SW480 (cell line): ENCODE measurements at regions not wholly inside any gene's neighbourhood (a gene's known extent, or its start where the extent isn't known, plus 50 kb on each side); places are given as distances from the start of the nearest gene placed in this dataset.
A peak's percentile ranks its signal among the peaks of the same experiment; 100 is the strongest.

Experiments used
- DNase-seq: peaks from one replicate; pipeline ENCODE4 v3.0.0-alpha.2; 2016; ENCODE audit warnings: low spot score

DNA sequence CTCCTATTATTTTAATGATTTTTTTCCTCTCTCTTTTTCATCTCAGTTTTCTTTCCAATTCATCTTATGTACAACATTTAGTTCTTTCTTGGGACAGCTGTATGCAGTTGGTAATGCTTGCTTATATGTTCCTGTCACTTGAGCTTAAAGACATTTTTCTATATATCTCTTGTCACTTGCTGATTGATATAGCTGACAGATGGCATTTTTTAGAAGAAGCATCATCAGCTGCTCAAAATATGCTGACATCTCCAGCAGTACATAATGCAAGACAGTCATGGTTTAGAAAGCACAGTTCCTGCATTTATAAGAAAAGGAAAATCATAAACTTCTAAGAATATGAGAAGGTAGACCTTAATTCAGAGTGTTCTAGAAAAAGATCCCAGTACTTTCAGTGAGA lies 56.5 kb downstream of the DCAF8L1 start:
- no peak for DNase-seq

DNA sequence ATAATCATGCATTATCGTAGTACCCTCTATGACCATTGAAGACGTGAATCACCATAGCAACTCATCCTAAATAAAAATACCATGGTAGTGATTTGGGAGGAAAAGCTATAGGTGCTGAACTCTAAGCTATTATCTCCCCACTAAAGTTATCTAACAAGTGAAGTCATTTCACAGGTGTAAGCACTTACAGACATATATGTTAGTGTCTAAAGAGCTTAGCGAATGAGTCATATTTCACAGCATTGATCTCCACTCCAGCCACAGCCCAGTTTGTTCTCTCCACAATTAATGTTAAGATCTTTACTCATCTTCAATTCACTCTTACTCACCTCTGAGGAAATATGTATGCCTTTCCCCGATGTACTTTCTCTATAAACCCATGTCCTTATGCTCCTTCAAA lies 57.0 kb downstream of the DCAF8L1 start:
- peak; percentile 0 for DNase-seq

DNA sequence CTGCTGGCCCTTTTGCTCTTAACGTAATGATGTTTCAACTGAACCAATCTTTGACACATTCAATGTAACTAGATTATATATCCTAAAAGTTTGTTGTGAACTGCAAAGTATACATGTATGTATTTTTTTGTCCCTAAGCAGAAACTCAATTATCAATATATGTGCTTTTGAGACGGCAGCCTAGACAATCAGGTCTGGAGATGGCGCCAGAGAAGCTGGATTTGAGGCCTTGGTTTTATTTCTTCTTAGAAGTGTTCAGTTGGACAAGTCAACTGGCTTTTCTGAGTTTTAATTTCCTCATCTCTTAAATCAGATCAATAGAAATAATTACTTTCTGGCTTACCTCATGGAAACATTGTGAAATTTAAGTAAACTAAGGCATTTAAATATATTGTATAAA lies 62.5 kb downstream of the DCAF8L1 start:
- DNase-seq: peak; percentile 0

DNA sequence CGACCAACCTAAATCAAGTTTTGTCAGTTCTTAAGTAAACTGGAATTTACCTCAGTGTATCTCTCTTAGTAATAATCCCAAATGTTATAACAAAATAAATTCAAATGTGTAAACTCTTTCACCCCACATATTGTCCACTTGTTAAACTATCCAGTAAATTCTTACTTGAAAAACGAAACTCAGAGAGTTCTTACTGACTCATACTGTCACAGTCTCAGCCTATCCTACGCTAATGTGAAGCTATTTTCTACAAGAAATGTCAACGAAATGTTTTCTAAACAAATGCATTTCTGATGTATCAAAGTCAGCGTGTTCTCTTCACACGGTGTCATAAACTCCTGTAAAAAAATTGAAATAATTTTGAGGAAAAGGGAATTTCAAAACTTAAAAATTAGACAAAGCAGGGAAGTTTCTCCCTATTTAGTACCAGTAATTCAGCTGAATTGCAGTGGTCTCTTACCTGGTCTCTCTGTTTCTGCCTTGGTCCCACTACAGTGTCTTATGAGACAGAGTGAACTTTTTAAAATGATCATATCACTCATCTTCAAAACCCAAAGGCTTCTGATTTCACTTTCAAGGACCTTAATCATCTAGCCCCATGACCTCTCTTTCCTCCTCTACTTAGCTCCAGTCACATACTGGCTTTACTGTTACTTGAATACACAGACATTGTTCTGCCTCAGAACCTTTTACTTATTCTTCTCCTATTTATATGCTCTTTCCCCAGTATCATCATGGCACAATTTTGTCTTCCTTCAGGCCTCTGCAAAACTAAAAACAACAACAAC lies 63.3 kb downstream of the DCAF8L1 start:
- no peak for DNase-seq

DNA sequence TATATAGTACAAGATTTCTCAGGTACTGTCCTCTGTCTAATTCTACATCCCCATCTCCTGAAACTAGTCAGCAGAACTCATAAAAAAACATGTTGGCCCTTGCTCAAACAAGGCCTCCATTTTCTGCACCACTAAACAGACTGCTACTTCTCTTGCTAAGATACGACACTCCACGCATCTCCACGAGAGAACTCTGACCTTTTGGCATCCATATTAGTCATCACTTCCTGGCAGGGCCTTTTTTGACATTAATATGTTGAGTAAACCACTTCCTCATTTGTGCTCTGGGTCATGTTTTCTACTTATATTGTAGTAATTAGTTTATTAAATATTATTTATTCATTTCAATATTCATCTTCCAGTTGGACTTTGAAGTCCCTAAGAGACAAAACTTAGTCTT lies 65.6 kb downstream of the DCAF8L1 start:
- DNase-seq: no peak

DNA sequence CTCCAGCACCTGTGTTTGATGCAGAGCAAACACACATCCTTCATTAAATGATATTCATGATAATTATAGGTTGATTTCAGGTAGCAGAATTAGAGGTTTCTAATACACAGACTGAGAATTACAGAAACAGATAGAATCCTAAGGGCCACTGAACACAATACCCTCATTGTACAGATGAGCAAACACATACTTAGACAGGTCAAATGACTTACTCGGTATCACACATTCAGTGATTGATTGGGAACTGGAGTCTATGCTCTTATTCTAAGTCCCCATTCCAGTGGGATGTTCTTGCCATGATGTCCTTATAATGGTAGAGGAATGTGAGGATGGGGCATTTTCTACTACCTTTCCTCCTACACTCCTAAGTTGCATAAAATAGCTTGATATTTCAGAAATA lies 70.8 kb downstream of the DCAF8L1 start:
- DNase-seq: no peak

DNA sequence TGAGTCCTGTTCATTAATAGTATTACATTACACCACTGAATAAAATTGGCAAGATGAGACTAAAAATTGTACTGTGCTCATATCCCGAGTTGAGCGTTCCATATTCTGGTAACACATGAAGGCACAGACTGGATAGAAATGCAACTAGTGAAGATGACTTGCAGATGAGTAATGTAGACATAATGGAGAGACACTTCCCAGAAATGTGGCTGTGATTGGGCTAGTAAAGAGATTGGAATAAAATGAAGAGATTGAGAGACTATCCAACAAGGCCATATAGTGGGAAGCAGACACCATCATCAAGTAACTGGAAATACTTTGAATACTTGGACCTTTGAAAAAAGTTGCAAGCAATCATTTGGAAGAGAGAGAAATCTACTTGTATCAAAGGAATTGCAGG lies 77.3 kb downstream of the DCAF8L1 start:
- DNase-seq: no peak

DNA sequence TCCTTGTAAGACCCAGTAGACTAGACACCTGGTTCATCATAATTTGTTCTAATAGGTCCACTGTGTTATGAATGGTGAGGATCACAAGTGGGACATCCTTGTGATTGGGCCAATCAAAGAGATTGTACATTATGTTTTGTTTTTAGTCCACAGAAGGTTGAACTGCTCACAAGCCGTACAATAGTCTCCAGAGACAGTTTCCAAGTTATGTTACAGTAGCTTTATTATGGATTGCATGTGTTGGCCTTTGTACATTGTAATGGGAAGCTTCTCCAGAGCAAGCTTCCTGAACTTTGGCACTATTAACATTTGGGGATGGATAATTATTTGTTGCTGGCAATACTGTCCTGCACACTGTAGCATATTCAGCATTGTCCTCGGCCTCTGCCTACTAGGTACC lies 86.1 kb downstream of the MAGEB10 start:
- DNase-seq: no peak

DNA sequence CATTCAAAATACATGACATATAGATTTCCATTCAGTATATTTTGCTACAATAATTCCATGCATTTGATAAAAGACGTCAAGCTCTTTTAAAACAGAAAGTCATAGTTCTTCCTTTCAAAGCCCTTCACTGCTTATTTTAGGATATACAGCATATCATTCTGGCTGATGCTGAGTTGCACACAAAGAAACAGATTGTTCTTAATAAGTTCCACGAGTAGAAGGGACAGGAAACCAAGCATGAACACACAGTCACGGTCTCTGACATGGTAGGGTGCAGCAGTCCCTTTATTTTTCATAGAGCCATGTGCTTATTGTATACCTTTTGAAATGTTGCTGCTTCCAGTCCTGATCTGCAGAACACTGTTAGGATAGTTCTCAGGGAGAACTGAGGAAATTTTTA lies 85.4 kb downstream of the MAGEB10 start:
- no peak for DNase-seq

DNA sequence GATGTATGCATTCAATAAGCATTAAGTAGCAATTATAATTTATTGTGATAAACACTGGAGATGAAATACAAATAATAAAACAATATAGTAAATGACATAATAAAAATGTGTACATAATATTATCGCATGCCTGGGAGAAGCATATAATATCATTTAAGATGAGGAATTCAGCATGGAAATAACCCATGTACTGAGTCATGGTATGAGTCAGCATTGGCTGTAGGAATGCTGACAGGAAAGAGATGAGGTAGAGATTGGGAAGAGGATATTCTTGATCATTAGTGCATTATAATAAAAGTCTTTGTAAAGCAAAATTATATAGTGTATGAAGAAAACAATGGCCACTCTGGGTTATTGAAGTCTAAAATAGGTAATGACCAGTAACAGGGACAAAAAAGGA lies 82.8 kb downstream of the MAGEB10 start:
- peak; percentile 5 for DNase-seq

DNA sequence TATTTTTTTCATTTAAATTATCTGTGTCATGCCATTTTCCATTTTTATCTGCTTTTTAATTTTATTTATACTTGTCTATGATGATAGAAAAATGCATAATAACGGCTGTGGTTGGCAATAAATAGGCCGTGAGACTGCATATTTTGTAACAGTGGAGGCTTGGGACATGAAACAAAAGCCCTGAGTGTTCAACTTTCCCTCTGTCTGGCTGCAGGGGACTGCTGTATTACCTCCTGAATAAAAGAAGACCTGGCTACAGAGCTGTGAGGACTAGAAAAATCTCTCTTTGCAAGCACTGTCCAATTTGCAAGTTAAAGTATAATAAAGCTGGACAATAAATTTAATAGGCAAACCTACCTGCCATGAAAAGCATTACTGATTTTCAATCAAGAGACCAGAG lies 82.1 kb downstream of the MAGEB10 start:
- no peak for DNase-seq

DNA sequence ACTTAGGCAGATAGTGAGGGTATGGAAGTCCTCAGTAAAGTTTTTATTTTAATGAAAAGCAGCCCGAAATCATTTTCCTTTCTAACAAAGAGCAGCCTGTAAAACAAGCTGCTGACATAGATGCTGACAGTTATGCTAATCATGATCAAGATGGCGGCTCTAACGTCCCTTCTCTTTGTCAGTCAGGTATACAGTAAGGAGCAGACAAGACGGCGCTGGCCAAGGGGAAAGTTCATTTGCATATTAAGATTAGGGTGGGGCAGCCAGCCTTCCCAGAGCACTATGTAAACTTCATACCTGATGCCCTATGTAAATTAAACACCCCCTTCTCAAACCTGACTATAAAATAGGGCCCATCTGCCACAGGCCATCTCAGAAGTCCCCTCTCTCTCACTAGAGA lies 76.9 kb downstream of the MAGEB10 start:
- DNase-seq: no peak

DNA sequence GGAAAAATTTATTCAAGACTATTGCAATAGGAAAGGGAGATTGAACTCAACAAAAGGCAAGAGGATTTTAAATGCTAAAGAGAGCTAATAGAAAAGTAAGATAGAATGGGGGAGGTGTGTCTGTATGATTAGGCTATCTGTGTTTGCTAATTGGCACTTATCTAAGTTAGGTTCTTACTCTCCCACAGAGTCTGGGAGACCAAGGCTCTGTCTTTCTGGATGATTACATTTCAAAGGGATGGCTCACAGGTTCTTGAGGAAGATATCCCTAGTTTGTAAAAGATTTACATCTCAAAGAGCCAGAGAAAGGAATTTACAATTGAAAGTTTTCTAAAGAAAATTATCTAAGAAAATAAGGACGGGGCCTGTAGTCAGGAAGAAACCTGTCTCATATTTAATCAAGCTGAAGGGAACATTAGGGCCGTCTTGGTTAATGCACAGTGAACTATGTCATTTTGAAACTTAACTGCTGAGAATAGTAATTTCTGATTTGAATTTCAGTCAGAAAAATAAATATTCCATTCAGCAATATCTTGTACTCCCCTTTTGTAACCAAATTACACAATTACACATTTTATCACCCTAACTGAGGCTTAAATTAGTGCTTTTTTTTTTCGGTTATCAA lies 75.8 kb downstream of the MAGEB10 start:
- no peak for DNase-seq

DNA sequence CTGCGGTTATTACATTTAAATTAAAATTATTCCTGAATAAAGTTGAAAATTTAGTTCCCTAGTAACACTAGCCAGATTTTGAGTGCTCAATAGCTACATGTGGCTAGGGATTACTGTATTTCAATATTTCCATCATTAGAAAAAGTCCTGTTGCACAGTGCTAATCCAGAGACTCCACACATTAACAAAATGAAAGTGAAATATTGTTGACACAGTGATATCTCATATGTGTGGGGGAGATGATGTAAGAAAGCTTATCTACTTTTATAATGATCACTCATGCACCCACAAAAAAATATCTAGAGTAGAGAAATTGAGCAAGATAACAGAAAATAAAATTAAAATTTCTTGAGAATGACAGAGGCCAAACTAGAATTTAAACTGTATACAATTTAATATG lies 74.9 kb downstream of the MAGEB10 start:
- no peak for DNase-seq

DNA sequence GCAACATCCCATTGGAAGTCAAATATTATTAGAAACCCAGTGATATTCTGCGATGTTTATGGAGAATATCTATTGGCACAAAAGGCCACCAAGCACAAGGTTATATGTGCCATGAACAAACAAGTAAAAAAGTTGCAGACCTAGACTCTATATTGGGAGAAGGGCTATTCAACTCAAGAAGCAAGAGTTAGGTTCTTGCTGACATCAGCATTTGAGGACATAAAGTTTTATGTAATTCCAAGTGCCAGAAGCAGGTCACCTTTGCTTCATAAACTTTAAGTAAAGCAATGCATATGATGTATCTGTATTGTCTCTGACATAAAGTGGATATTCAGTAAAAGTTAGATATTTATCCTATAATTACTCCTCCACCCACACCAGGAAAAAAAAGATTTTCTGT lies 71.1 kb downstream of the MAGEB10 start:
- DNase-seq: no peak
